ENCODE measurements at regions not wholly inside any gene's neighbourhood (a gene's known extent, or its start where the extent isn't known, plus 50 kb on each side); places are given as distances from the start of the nearest gene placed in this dataset.

GRCh38 chr20:22346716-22347115 is 237.7 kb downstream of the FOXA2 start:
- TF ChIP-seq, protein P1, sequence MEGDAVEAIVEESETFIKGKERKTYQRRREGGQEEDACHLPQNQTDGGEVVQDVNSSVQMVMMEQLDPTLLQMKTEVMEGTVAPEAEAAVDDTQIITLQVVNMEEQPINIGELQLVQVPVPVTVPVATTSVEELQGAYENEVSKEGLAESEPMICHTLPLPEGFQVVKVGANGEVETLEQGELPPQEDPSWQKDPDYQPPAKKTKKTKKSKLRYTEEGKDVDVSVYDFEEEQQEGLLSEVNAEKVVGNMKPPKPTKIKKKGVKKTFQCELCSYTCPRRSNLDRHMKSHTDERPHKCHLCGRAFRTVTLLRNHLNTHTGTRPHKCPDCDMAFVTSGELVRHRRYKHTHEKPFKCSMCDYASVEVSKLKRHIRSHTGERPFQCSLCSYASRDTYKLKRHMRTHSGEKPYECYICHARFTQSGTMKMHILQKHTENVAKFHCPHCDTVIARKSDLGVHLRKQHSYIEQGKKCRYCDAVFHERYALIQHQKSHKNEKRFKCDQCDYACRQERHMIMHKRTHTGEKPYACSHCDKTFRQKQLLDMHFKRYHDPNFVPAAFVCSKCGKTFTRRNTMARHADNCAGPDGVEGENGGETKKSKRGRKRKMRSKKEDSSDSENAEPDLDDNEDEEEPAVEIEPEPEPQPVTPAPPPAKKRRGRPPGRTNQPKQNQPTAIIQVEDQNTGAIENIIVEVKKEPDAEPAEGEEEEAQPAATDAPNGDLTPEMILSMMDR (IDR thresholded peaks at IDR 0.05; ENCODE audit: insufficient read depth, low read length, severe bottlenecking): no peak
- DNase-seq (ENCODE audit: low read depth): peak; percentile 71
- Histone ChIP-seq H3K4me3 (ENCODE audit: low read depth, low read length) (no peak overlapping the region), H3K36me3 (ENCODE audit: control insufficient read depth, insufficient read depth, low read length) (no peaks in the 10 kb centered on the region), H3K27me3 (ENCODE audit: control insufficient read depth, insufficient read depth, low read length) (no peaks in the 10 kb centered on the region)
- no peak for FAIRE-seq

GRCh38 chr20:22343612-22344011 is 240.8 kb downstream of the FOXA2 start:
- no peak for DNase-seq (ENCODE audit: low read depth)
- H3K27me3 ChIP-seq (ENCODE audit: control insufficient read depth, insufficient read depth, low read length): no peaks in the 10 kb centered on the region
- TF ChIP-seq, protein P1 (IDR thresholded peaks at IDR 0.05; ENCODE audit: insufficient read depth, low read length, severe bottlenecking): no peak
- H3K36me3 ChIP-seq (ENCODE audit: control insufficient read depth, insufficient read depth, low read length): no peaks in the 10 kb centered on the region
- H3K4me3 ChIP-seq (ENCODE audit: low read depth, low read length): no peak overlapping the region
- FAIRE-seq: no peak

- Histone ChIP-seq H3K4me3 (ENCODE audit: low read depth, low read length) (no peak overlapping the region), H3K36me3 (ENCODE audit: control insufficient read depth, insufficient read depth, low read length) (no peaks in the 10 kb centered on the region), H3K27me3 (ENCODE audit: control insufficient read depth, insufficient read depth, low read length) (no peaks in the 10 kb centered on the region)
- FAIRE-seq (no peak), DNase-seq (ENCODE audit: low read depth) (no peak)
- TF ChIP-seq, protein P1 (IDR thresholded peaks at IDR 0.05; ENCODE audit: insufficient read depth, low read length, severe bottlenecking): no peak
Observed at GRCh38 chr20:22342410-22342809, 242.0 kb downstream of the FOXA2 start.

DNA sequence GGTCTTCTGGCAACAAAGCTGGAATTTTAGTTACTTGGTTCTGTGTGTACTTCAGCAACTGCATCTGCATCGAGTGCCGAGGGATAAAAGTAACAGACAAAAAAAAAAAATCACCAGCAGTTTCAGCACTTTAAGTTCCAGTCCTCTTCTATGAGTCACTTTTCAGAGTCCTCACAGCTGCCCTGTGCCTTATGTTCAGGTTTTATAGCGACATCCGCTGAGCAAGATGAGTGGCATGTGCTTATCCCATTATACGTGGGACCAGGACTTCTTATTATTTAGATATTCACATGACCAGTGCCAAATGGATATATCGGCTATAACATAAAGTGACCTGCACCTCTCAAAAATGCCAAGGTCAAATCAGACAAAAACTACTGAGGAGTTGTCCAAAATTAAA is 242.9 kb downstream of the FOXA2 start:
- FAIRE-seq (no peak), DNase-seq (ENCODE audit: low read depth) (peak; percentile 38)
- TF ChIP-seq, protein P1 (IDR thresholded peaks at IDR 0.05; ENCODE audit: insufficient read depth, low read length, severe bottlenecking): no peak
- Histone ChIP-seq H3K4me3 (ENCODE audit: low read depth, low read length) (no peak overlapping the region), H3K27me3 (ENCODE audit: control insufficient read depth, insufficient read depth, low read length) (no peaks in the 10 kb centered on the region), H3K36me3 (ENCODE audit: control insufficient read depth, insufficient read depth, low read length) (no peaks in the 10 kb centered on the region)

GRCh38 chr20:22339946-22340345 is 244.4 kb downstream of the FOXA2 start:
- H3K36me3 ChIP-seq (ENCODE audit: control insufficient read depth, insufficient read depth, low read length): no peaks in the 10 kb centered on the region
- FAIRE-seq (no peak), DNase-seq (ENCODE audit: low read depth) (peak; percentile 88)
- H3K27me3 ChIP-seq (ENCODE audit: control insufficient read depth, insufficient read depth, low read length): no peaks in the 10 kb centered on the region
- TF ChIP-seq, protein P1 (IDR thresholded peaks at IDR 0.05; ENCODE audit: insufficient read depth, low read length, severe bottlenecking): no peak
- no peak overlapping the region for H3K4me3 ChIP-seq (ENCODE audit: low read depth, low read length)

DNA sequence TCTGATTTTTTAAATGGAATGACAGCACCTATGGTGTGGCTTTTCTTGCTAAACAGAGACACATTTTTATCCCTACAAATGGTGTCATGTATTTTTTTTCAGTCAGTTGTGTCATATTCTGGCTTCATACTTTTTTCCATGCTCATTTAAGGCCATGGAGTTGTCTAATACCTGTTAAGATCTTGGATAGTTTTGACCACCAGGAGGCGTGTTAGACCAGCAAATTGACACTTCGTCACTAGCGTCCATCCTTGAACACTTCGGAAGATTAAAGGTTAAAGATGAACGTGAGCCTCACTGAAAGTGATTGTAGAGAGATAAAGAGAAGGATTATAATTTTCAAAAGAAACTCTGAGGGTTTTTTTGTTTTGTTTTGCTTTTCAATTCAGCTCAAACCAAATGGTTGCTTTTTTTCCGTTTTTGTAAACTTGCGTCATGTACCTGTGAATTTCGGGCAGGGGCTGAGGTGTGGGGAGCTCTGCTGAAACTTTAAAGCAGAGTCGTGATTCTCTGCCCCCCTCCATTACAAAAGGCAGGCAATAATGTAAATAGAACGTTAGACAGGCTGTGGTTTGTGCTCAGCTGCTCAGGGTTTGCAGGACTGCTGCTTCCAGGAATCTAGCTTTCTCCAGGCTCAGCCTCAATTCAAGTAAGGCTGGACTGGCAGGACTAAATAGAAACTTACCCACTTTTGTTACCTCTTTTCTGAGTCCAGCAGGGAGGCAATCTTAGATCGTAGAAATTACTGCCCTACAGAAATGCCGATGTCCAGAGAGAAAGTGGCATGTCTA is 245.1 kb downstream of the FOXA2 start:
- TF ChIP-seq, protein P1 (IDR thresholded peaks at IDR 0.05; ENCODE audit: insufficient read depth, low read length, severe bottlenecking): peak; percentile 66
- Histone ChIP-seq H3K27me3 (ENCODE audit: control insufficient read depth, insufficient read depth, low read length) (no peaks in the 10 kb centered on the region), H3K4me3 (ENCODE audit: low read depth, low read length) (no peak overlapping the region), H3K36me3 (ENCODE audit: control insufficient read depth, insufficient read depth, low read length) (no peaks in the 10 kb centered on the region)
- DNase-seq (ENCODE audit: low read depth) (peak; percentile 77), FAIRE-seq (peak; percentile 52)
